HG02884 (cell line): ENCODE measurements at regions not wholly inside any gene's neighbourhood (a gene's known extent, or its start where the extent isn't known, plus 50 kb on each side); places are given as distances from the start of the nearest gene placed in this dataset.
"Not testable (repeated sequence)": the region's sequence is repeated elsewhere in the genome, so short reads cannot be mapped to it uniquely, and the experiment has no call there.

Experiments
- ATAC-seq: cut with Tn5 transposase; IDR thresholded peaks from one replicate; pipeline ENCODE4 v1.9.1; 2021; ENCODE audit warnings: mild to moderate bottlenecking, moderate library complexity; ENCODE audit not compliant: unreplicated experiment

DNA sequence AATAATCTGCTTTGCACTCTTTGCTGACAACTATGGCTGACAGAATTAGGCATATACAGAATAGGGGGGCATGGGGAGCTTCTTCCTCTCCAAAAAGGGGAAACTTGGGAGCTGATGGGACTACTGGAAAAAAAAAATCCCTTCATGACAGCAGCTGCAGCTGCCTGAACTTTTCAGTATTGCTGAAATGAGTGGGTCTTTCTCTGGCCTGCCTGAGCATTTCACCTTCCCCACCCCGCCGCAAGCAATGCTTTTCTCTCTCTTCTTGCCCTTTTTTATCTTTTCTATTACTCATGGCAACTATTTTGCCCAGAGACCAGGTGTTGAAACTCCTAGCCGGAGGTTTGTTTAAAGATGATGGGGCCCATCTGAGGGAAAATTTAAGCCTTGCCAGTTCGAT is 244.9 kb downstream of the SEMA3D start:
- ATAC-seq: no peak

- no peak for ATAC-seq
These were observed 245.6 kb downstream of the SEMA3D start for GRCh38 chr7:84941291-84941690.

DNA sequence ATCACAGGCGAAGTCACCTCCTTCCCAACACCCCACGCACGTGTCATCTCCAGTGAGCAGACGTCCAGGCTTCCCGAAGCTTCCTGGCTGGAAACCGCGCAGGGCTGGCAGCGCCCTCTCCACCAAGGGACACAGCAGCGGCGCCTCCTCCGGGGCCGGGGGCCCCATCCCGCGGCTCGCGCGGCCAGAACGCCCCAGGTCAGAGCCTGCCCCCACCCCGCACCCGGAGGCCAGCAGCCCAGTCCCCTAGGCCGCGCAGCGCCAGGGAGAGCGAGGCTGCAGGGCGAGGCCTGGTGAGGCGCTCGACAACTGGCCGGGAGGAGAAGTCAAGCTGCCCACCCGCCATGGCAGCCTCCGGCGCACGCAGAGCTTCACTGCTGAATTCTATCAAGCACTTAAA is 247.0 kb downstream of the SEMA3D start:
- no peak for ATAC-seq

- ATAC-seq: no peak
These were observed 247.4 kb downstream of the SEMA3D start for GRCh38 chr7:84939442-84939841.

DNA sequence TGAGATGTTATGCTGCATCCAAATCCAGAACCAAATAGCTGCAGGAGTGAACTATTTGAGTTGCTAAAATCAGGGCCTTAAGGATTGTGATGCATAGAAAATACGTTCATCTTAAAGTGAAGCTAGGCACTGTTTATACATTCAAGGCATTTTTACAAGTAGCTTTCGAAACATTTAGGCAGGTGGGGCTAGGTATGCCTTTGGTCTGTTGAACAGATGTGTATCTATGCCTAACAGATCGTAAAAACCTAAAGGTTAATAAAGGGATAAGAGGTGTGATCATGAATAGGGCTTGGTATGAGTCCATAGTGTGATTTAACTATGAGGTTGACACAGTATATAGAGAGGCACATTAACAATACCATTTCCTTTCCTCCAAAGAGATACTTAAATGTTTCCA is 262.5 kb downstream of the SEMA3D start:
- no peak for ATAC-seq

GRCh38 chr7:84923348-84923747 is 263.5 kb downstream of the SEMA3D start:
- ATAC-seq: no peak

DNA sequence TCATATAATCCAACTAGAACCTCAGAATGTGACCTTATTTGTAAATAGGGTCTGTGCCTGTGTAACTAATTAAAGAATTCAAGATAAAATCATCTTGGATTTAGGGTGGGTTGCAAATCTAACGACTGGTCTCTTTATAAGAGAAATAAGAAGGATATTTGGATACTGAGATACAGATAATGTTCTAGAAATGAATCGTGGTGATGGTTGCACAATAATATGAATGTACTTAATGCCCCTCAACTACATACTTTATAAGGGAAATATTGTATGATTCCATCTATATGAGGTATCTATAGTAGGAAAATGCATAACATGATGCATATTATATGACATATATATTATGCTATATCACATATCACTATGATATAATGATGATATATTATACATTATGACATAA is 265.7 kb downstream of the SEMA3D start:
- ATAC-seq: no peak

DNA sequence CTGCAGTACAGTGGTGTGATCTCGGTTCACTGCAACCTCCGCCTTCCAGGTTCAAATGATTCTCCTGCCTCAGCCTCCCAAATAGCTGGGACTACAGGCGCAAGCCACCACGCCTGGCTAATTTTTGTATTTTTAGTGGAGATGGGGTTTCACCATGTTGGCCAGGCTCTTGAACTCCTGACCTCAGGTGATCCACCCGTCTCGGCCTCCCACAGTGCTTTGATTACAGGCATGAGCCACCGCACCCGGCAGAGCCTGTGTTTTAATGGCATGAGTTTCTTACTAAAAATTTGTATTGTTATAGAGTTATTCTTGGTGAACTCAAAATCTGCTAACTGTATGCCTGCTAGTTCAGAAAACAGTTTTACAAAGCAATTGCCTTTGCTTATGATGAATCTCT is 269.9 kb downstream of the SEMA3D start:
- not testable (repeated sequence) for ATAC-seq

- no peak for ATAC-seq
These were observed 270.7 kb downstream of the SEMA3D start for GRCh38 chr7:84916161-84916560.

DNA sequence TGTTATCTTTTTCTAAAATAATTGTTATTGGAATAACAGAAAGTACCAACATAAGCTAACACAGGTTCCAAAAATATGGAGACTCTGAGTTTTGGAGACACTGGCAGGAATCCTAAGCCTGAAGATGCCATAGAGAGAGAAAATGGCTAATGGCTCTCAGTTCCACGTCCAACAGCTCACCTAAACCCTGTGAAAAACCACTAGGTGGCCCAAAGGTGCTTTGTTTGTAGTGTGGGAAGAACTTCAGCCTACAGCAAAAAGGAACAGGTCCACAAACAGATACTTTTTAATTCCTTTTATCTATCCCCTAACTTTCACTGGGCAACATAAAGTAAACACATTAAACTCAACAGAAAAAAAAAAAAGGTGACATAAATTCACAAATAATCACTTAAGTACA is 272.3 kb downstream of the SEMA3D start:
- ATAC-seq: no peak

GRCh38 chr7:84913731-84914130 is 273.1 kb downstream of the SEMA3D start:
- ATAC-seq: no peak

DNA sequence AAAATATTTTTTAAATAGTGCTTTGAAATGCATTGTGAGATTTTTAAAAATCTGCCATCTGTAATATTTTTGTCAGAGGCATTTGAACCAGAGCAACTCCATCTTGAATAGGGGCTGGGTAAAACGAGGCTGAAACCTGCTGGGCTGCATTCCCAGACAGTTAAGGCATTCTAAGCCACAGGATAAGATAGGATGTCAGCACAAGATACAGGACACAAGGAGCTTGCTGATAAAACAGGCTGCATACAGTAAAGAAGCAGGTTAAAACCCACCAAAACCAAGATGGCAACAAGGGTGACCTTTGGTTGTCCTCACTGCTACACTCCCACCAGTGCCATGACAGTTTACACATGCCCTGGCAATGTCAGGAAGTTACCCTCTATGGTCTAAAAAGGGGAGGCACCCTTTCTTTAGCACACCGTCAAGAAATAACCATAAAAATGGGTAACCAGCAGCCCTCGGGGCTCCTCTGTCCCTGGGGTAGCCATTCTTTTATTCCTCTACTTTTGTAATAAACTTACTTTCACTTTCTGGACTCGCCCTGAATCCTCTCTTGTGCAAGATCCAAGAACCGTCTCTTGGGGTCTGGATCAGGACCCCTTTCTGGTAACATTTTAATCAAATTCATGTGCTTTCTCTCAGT is 273.7 kb downstream of the SEMA3D start:
- ATAC-seq: no peak

- no peak for ATAC-seq
These were observed 274.3 kb downstream of the SEMA3D start for GRCh38 chr7:84912537-84912936.

- no peak for ATAC-seq
These were observed 274.8 kb downstream of the SEMA3D start for GRCh38 chr7:84912018-84912417.

- ATAC-seq: no peak
These were observed 275.8 kb downstream of the SEMA3D start for GRCh38 chr7:84911077-84911476.

DNA sequence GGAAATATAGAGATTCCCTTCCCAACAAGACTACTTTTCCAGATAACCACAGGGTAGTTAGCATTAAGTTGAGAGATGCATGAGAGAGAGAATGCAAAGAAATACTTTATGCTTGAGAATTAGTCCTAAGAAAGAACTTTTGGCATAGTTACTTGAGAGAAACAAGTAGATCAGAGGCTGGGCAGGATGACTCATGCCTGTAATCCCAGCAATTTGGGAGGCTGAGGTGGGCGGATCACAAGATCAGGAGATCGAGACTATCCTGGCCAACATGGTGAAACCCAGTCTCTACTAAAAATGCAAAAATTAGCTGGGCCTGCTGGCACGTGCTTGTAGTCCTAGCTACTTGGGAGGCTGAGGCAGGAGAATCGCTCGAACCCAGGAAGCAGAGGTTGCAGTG is 276.5 kb downstream of the SEMA3D start:
- ATAC-seq: not testable (repeated sequence)

DNA sequence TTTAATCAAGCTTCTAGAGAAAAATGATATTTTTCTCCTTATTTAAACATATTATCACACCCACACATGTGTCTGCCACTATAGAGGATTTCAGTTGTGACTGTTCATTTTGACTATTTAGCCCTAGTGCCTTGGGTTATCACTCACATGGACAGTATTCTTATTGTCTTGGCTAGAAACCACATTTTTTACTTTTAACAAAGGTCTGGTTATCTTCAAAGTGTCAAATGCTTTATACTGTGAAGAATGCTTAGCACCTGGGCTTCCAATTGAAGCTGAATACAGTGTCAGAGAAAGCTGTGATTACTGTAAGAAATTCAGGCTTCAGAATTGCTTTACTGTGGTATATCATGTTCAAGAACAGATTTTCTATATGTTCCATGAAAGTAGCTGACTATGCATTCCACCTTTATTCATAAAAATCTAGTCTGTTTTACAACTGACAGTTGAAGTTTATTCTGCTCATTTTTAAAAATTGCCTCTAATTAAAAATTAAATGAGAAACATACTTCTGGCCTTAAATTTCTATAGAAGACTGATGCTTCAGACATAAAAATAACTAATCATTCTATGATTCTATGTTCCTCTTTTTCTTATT is 278.6 kb downstream of the SEMA3D start:
- ATAC-seq: no peak

DNA sequence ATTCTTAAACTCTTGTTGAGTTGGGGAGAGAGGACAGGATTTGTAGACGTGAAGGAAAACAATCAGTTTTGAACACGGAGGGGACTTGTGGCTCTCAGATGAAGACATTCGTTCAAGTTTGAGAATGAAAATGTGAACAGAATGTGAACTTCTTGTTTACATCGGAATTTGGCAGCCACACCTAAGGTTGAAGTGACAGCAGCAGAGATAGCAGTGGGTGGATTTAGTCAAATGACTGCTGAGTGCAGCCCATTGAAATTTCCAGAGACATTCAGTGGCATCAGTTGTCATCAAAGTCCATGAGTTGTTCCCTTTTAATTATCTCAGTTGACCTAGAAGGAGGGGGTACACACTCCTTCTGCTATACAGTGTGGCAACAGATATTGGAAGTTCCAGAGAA is 280.0 kb downstream of the SEMA3D start:
- ATAC-seq: no peak

- no peak for ATAC-seq
These were observed 282.3 kb downstream of the SEMA3D start for GRCh38 chr7:84904561-84904960.

GRCh38 chr7:84901366-84901765 is 285.5 kb downstream of the SEMA3D start:
- no peak for ATAC-seq

- no peak for ATAC-seq
These were observed 286.6 kb downstream of the SEMA3D start for GRCh38 chr7:84900215-84900614.

DNA sequence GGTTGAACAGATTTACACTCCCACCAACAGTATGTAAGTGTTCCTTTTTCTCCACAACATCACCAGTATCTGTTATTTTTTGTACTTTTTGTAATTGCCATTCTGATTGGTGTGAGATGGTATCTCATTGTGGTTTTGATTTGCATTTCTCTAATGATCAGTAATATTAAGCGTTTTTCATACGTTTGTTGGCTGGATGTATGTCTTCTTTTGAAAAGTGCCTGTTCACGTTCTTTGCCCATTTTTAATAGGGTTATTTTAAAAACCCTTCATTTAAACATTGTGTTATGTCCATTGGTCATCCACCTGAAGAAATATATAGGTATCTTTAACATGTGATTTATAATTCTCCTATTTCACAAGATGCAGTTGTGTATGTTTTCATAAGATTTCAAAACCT is 291.3 kb downstream of the SEMA3D start:
- no peak for ATAC-seq

DNA sequence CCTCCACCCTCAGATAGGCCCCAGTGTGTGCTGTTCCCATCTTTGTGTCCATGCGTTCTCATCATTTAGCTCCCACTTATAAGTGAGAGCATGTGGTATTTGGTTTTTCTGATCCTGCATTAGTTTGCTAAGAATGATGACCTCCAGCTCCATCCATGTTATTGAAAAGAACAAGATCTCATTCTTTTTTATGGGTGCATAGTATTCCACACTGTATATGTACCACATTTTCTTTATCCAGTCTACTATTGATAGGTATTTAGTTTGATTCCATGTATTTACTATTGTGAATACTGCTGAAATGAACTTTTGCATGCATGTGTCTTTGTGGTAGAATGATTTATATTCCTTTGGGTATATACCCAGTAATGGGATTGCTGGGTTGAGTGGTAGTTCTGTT is 303.3 kb downstream of the SEMA3D start:
- ATAC-seq: not testable (repeated sequence)
